ENCODE measurements at regions not wholly inside any gene's neighbourhood (a gene's known extent, or its start where the extent isn't known, plus 50 kb on each side); places are given as distances from the start of the nearest gene placed in this dataset.

- no peak for DNase-seq (ENCODE audit: extremely low spot score)
- POLR2A ChIA-PET = no interaction called here
- no peak for TF ChIP-seq CTCF (IDR thresholded peaks at IDR 0.05; ENCODE audit: control extremely low read depth, extremely low read depth, low read depth, missing control alignments)
- CTCF ChIA-PET = interaction anchor here (1.3 kb wide), 1 partner anchor 12 kb away, joined by 3 read pairs; no protein-coding TSS in a partner anchor
These were observed 333.1 kb upstream of the RBMS3 start for GRCh38 chr3:28947751-28948150.

GRCh38 chr3:28948685-28949084 lies 332.2 kb upstream of the RBMS3 start:
- POLR2A ChIA-PET = no interaction called here
- no peak for DNase-seq (ENCODE audit: extremely low spot score)
- CTCF ChIA-PET = no interaction called here
- TF ChIP-seq CTCF (IDR thresholded peaks at IDR 0.05; ENCODE audit: control extremely low read depth, extremely low read depth, low read depth, missing control alignments) = no peak

DNA sequence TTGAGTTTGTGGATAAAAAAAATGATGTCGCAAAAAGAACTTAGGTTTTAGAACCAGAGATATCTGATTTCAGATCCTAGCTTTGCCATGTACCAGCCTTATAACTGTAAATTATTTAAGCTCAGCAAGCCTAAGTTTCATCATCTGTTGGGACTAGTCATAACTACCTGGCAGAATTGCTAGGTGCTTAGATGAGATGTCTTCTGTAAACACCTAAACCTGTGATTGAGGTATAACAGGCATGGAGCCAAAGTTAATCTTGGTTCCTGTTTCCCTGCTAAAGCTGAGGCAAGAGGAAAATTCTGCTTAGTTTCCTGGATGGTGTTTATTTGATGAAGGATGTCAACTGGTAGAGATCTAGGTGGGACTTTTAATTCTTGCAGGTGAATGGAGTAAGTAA lies 331.3 kb upstream of the RBMS3 start:
- POLR2A ChIA-PET = no interaction called here
- CTCF ChIA-PET = interaction anchor here (0.9 kb wide), 1 partner anchor 33 kb away, joined by 3 read pairs; no protein-coding TSS in a partner anchor
- TF ChIP-seq CTCF (IDR thresholded peaks at IDR 0.05; ENCODE audit: control extremely low read depth, extremely low read depth, low read depth, missing control alignments) = no peak
- no peak for DNase-seq (ENCODE audit: extremely low spot score)

GRCh38 chr3:28950614-28951013 lies 330.3 kb upstream of the RBMS3 start:
- no peak for DNase-seq (ENCODE audit: extremely low spot score)
- POLR2A ChIA-PET = no interaction called here
- CTCF ChIA-PET = no interaction called here
- no peak for TF ChIP-seq CTCF (IDR thresholded peaks at IDR 0.05; ENCODE audit: control extremely low read depth, extremely low read depth, low read depth, missing control alignments)

- no peak for DNase-seq (ENCODE audit: extremely low spot score)
- ChIA-PET CTCF (interaction anchor here (1.4 to 1.5 kb wide), 2 partner anchors 31 to 35 kb away, joined by 3 to 4 read pairs; no protein-coding TSS in a partner anchor), POLR2A (no interaction called here)
- TF ChIP-seq CTCF (IDR thresholded peaks at IDR 0.05; ENCODE audit: control extremely low read depth, extremely low read depth, low read depth, missing control alignments) = no peak
These were observed 328.9 kb upstream of the RBMS3 start for GRCh38 chr3:28951772-28952556.

DNA sequence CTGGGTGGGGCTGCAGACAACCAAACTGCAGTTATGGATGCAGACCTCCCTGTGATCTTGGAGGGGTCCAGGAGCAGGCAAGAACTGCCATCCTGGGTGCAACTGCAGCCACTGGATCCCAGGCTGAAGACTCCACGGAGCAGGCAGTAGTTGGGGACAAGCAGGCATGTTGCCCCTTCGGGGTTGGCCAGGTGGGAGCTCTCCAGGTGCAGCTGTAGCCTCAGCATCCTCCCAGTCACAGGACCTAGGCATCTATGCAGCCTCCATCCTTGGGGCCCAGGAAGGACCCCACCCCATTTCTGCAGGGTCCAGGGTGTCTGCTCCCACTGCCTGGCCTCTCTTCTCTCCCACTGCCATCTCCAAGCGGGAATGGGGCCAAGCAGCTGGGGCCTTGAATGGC lies 322.2 kb upstream of the RBMS3 start:
- DNase-seq (ENCODE audit: extremely low spot score) = no peak
- POLR2A ChIA-PET = no interaction called here
- CTCF ChIA-PET = no interaction called here
- TF ChIP-seq CTCF (IDR thresholded peaks at IDR 0.05; ENCODE audit: control extremely low read depth, extremely low read depth, low read depth, missing control alignments) = no peak
